HepG2 (cell line): ENCODE measurements at regions not wholly inside any gene's neighbourhood (a gene's known extent, or its start where the extent isn't known, plus 50 kb on each side); places are given as distances from the start of the nearest gene placed in this dataset.
"Not testable (repeated sequence)": the region's sequence is repeated elsewhere in the genome, so short reads cannot be mapped to it uniquely, and the experiment has no call there.

Experiments
- ATAC-seq: fragments of 200-7000 bp; cut with Tn5 transposase; 3 replicates; pipeline ENCODE4 v1.9.1; 2020; ENCODE audit warnings: mild to moderate bottlenecking, moderate library complexity
- BruUV-seq: library from RNA; stranded (reverse); fragments of 400-500 nt; replicated peaks from 2 replicates; lab custom pipeline; 2021; lab: Mats Ljungman, UMichigan
- CTCF ChIA-PET: fragments of 300-600 bp; formaldehyde crosslinking; extraction: SDS; loops from one replicate; lab custom pipeline; 2021; ENCODE audit warnings: low total read pairs, inconsistent platforms, low intra/inter-chr PET ratio; lab: Yijun Ruan, JAX
- POLR2A ChIA-PET: fragments of 350-600 bp; sonication (Branson Sonifier 250); formaldehyde crosslinking; loops from one replicate; lab custom pipeline; 2020; ENCODE audit warnings: antibody characterized with exemption, inconsistent platforms; lab: Yijun Ruan, JAX
- DNase-seq: peaks from one replicate; pipeline ENCODE4 v3.0.0-alpha.2; 2015; ENCODE audit warnings: low spot score
- FAIRE-seq: peaks from 3 replicates; lab custom pipeline; 2011; peaks lifted over from hg19 to GRCh38; lab: Jason Lieb, UNC
- H2AFZ ChIP-seq: one replicate; pipeline ENCODE4 v1.6.1; 2011; ENCODE audit warnings: low read length, inconsistent platforms
- H3K27ac ChIP-seq: fragments of 300-600 bp; 3 replicates; pipeline ENCODE4 v1.8.0; 2011; ENCODE audit warnings: mixed run types, mild to moderate bottlenecking, mixed read lengths, low read length, inconsistent platforms; ENCODE audit not compliant: insufficient read depth; ENCODE audit errors: extremely low read length
- H3K27me3 ChIP-seq, 2 experiments: fragments of 200-600 bp in 1 of 2; 2 replicates in 1 of 2; 3 replicates in 1 of 2; pipeline versions ENCODE4 v1.6.0 to v1.8.0; 2011; ENCODE audit warnings: low read length in 2 of 2, mild to moderate bottlenecking in 2 of 2, moderate library complexity in 2 of 2, inconsistent platforms in 1 of 2; ENCODE audit not compliant: insufficient read depth in 2 of 2, control insufficient read depth in 1 of 2
- H3K36me3 ChIP-seq, 2 experiments: fragments of 200-600 bp in 1 of 2; replicated peaks in 1 of 2; 2 replicates in 1 of 2; 3 replicates in 1 of 2; pipeline versions ENCODE4 v1.5.1 to v1.8.0; 2011; ENCODE audit warnings: low read length in 2 of 2, inconsistent platforms in 1 of 2; ENCODE audit not compliant: insufficient read depth in 2 of 2, control insufficient read depth in 1 of 2
- H3K4me1 ChIP-seq: 2 replicates; pipeline ENCODE4 v1.5.1; 2012; ENCODE audit warnings: low read length, inconsistent platforms; ENCODE audit not compliant: insufficient read depth
- H3K4me2 ChIP-seq: 2 replicates; pipeline ENCODE4 v1.6.0; 2011; ENCODE audit warnings: low read depth, low read length, inconsistent platforms
- H3K4me3 ChIP-seq, 3 experiments: fragments of 200-600 bp in 1 of 3; sonication (generic), shearing (Covaris generic) in 1 of 3; replicated peaks in 1 of 3; 2 replicates each; pipeline ENCODE4 v1.5.1; 2011 to 2016; ENCODE audit warnings: low read length in 3 of 3, inconsistent platforms in 2 of 3, low read depth in 2 of 3, mild to moderate bottlenecking in 2 of 3, control low read depth in 1 of 3, mixed read lengths in 1 of 3; ENCODE audit not compliant: insufficient read depth in 1 of 3
- H3K79me2 ChIP-seq: one replicate; pipeline ENCODE4 v1.6.1; 2011; ENCODE audit warnings: low read length, inconsistent platforms; ENCODE audit not compliant: insufficient read depth
- H3K9ac ChIP-seq: 2 replicates; pipeline ENCODE4 v1.6.0; 2011; ENCODE audit warnings: mild to moderate bottlenecking, low read depth, low read length, inconsistent platforms; ENCODE audit not compliant: insufficient read depth
- H3K9me3 ChIP-seq: 2 replicates; pipeline ENCODE4 v1.5.1; 2012; ENCODE audit warnings: mild to moderate bottlenecking, low read length
- H4K20me1 ChIP-seq: 2 replicates; pipeline ENCODE4 v1.6.0; 2011; ENCODE audit warnings: inconsistent platforms, mild to moderate bottlenecking, low read length, moderate library complexity; ENCODE audit not compliant: insufficient read depth
- ARNT2 ChIP-seq: sonication (generic); formaldehyde crosslinking; IDR thresholded peaks from 2 replicates; pipeline ENCODE4 v1.8.0; 2022; ENCODE audit warnings: mild to moderate bottlenecking, low read depth, missing genetic modification reagents, moderate library complexity
- RNF2 ChIP-seq: fragments of 450-650 bp; conservative IDR thresholded peaks from 2 replicates; pipeline ENCODE4 v1.6.1; 2016; ENCODE audit warnings: low read depth
- ZNF788 ChIP-seq: sonication (generic); formaldehyde crosslinking; IDR thresholded peaks from 2 replicates; pipeline ENCODE4 v1.5.0; 2020; ENCODE audit warnings: mild to moderate bottlenecking, missing genetic modification reagents, borderline replicate concordance
- WGBS: methylation state at CpG from one replicate; pipeline ENCODE4 v1.1.6; 2017; ENCODE audit warnings: low lambda C conversion rate; 5-methylcytosine and 5-hydroxymethylcytosine counted together
- in situ Hi-C: cut with HindIII; loops from 2 replicates; pipeline ENCODE4 v1.10.0; 2017; ENCODE audit warnings: low pct_unique_long_range_greater_than_20kb; ENCODE audit not compliant: extremely low pct_ligation_motif_present
- intact Hi-C: fragments of 100-400 bp; cut with micrococcal nuclease; formaldehyde crosslinking; loops from one replicate; pipeline ENCODE4 v1.10.0; 2022; ENCODE audit not compliant: unreplicated experiment

DNA sequence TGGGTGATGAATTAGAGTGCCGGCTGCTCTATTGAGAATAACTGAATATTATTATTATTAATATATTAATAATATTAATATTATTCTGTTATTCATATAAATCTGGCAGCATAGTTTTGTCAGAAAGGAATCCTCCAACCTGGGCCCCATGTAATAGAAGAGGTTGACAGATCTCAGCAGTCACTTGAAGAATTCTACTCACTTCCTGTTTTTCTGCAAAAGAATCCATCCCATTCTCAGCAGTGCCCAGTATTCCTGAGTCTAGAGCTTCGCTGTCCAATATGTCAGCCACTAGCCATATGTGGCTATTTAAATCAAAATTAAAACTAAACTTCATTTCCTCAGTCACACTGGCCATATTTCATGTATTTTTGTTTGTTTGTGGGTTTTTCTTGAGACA is 72.4 kb upstream of the USPL1 start:
- no peak overlapping the region for H3K4me2 ChIP-seq
- FAIRE-seq, result no peak
- H3K27ac ChIP-seq, result no peak overlapping the region
- H3K4me1 ChIP-seq, result no peaks in the 10 kb centered on the region; the same call in 1 of the 2 replicates
- H2AFZ ChIP-seq, result no peak overlapping the region
- no peak for ATAC-seq
- H3K27me3 ChIP-seq, result no peaks in the 10 kb centered on the region; a peak in 1 of 5 replicates
- DNase-seq, result no peak
- TF ChIP-seq RNF2, result no peak
- no peak for TF ChIP-seq ZNF788 (CRISPR knock-in tag)
- TF ChIP-seq ARNT2 (CRISPR knock-in tag), result no peak
- H3K9ac ChIP-seq, result no peak overlapping the region
- H3K9me3 ChIP-seq, result no peaks in the 10 kb centered on the region
- ChIA-PET CTCF (no interaction called here), POLR2A (no interaction called here)
- BruUV-seq, result no TSS peak
- in situ Hi-C loops, result no loop called here
- no peak overlapping the region for H3K4me3 ChIP-seq
- no peaks in the 10 kb centered on the region for H3K36me3 ChIP-seq
- H4K20me1 ChIP-seq, result no peaks in the 10 kb centered on the region
- intact Hi-C loops, result no loop called here
- WGBS, result 44% methylated on average over 2 of the region's 2 CpGs
- H3K79me2 ChIP-seq, result no peaks in the 10 kb centered on the region

DNA sequence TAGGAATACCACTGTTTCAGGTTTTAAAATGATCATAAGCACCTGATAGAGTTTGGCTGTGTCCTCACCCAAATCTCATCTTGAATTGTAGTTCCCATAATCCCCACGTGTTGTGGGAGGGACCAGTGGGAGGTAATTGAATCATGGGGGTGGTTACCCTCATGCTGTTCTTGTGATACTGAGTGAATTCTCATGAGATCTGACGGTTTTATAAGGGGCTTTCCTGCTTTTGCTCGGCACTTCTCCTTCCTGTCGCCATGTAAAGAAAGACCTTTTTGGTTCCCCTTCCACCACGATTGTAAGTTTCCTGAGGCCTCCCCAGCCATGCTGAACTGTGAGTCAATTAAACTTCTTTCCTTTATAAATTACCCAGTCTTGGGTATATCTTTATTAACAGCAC is 69.7 kb upstream of the USPL1 start:
- H3K9ac ChIP-seq, H3K4me2 ChIP-seq, H3K9me3 ChIP-seq, FAIRE-seq, in situ Hi-C loops, H3K27ac ChIP-seq, CTCF ChIA-PET, H3K27me3 ChIP-seq, DNase-seq, H3K4me1 ChIP-seq, H3K79me2 ChIP-seq, H4K20me1 ChIP-seq, ATAC-seq, H3K4me3 ChIP-seq, intact Hi-C loops, H2AFZ ChIP-seq, POLR2A ChIA-PET, H3K36me3 ChIP-seq, BruUV-seq: not testable (repeated sequence)
- WGBS, result 52% methylated on average over 5 of the region's 5 CpGs
